ENCODE measurements at regions not wholly inside any gene's neighbourhood (a gene's known extent, or its start where the extent isn't known, plus 50 kb on each side); places are given as distances from the start of the nearest gene placed in this dataset.
"Not testable (repeated sequence)": the region's sequence is repeated elsewhere in the genome, so short reads cannot be mapped to it uniquely, and the experiment has no call there.

DNA sequence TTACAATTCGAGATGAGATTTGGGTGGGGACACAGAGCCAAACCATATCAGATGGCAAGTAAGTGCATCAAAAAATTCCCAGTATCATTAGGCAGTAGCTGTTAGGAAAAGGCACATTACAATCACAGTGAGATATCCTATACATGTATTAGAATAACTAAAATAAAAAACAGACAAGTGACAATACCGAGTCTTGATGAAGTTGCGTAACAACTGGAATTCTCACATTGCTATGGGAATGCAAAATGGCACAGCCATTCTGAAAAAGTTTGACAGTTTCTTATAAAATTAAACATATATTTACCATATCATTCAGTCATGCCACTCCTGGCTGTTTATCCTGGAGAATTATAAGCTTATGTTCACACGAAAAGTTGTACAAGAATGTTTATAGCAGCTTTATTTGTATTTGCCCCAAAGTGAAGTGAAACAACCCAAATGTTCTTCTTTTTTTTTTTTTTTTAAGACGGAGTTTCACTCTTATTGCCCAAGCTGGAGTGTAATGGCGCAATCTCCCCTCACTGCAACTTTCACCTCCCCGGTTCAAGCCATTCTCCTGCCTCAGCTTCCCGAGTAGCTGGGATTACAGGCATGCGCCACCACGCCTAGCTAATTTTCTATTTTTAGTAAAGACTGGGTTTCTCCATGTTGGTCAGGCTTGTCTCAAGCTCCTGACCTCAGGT lies 93.1 kb upstream of the TLE1 start:
- Mint-ChIP-seq H3K36me3 (no peaks in the 10 kb centered on the region), H3K27me3 (no peaks in the 10 kb centered on the region), H3K27ac (no peak overlapping the region), H3K9me3 (no peaks in the 10 kb centered on the region), H3K4me3 (no peak overlapping the region), H3K4me1 (ENCODE audit: low read depth in 2 of 2) (peaks cover 0 to 4% of the 10 kb centered on the region in 2 donors)
- DNase-seq (ENCODE audit: low spot score): no peak
- ATAC-seq: no peak

DNA sequence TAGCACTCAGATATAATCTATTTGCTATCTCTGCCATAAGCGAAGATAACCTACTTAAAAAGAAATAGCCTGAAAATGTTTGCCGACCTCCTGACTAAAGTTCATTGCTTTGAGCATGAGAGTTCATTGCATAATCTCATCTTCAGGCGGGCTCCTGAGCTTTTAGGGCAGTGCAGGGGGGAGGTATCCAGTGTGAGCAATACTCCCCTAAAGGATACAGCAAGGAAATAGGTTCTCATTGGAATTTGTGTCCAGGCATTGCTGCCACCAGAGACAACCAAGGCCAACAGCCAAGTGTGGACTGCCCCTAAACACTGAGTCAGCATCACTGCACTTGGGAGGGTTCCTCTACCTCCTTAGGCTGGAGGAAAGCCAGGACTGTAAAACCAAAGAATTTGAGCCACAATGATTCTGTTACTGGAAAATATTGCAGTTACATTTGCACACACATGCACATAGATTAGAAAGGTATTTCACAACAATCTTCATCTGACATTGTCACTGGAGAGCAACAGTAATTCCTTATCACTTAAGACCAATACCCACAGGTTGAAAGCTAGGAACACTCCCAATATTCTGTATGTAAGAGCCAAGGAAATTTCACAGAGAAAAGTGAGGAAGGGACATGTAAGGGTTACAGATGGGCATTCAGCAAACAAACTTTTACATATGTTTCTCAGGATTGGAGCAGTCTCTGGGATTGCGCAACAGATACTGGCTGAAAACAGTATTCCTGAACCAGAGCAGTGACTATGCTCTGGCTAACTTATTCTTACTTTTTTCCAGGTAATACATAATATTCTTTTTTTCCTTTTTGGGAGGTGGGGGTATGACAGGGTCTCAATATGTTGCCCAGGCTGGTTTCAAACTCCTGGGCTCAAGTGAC lies 98.6 kb upstream of the TLE1 start:
- Mint-ChIP-seq H3K4me3 (no peak overlapping the region), H3K9me3 (no peaks in the 10 kb centered on the region)

DNA sequence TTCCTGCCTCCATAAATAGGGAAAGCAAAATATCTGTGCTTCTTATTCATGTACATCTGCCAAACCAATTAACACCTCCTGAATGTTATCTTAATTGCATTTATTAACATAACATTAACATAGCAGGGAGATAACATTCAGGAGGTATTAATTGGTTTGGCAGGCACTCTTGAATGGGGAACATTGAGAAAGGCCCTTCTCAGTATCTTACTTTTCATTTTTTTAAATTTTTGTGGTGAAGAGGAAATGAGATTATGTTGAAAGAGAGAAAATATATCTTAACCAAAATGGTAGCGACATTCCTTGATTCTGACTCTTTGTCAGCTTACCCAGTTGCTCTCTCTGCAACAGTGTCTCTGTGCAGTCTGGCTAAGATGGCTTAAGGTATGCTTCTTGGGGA lies 100.4 kb upstream of the TLE1 start:
- Mint-ChIP-seq H3K4me3 (no peak overlapping the region), H3K36me3 (no peaks in the 10 kb centered on the region), H3K27me3 (no peaks in the 10 kb centered on the region), H3K27ac (no peak overlapping the region), H3K9me3 (no peaks in the 10 kb centered on the region), H3K4me1 (ENCODE audit: low read depth in 2 of 2) (no peaks in the 10 kb centered on the region)
- ATAC-seq: no peak
- DNase-seq (ENCODE audit: low spot score): no peak

More for the DNA sequence above, 98.6 kb upstream of the TLE1 start:
- no peak for ATAC-seq
- H3K36me3 Mint-ChIP-seq: no peaks in the 10 kb centered on the region
- H3K27me3 Mint-ChIP-seq: no peaks in the 10 kb centered on the region
- no peak for DNase-seq (ENCODE audit: low spot score)
- H3K4me1 Mint-ChIP-seq (ENCODE audit: low read depth in 2 of 2): no peaks in the 10 kb centered on the region
- no peak overlapping the region for H3K27ac Mint-ChIP-seq

DNA sequence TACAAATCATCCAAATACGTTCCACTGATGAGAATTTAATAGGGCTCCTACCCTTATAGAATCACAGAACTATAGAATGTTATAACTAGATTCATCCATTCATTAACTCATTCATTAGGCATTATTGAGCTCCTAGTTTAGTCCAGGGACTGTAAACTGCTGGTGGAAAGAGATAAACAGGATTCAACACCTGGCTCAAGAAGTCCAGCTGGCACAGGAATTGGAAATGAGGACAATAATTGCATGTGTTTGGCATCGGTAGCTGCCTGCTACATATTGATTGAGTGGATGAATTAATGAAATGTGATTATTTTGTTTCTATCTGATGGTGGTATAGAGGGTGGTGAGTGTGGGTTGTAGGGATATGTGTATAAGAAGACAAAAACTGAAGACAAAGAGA lies 100.8 kb upstream of the TLE1 start:
- H3K9me3 Mint-ChIP-seq: no peaks in the 10 kb centered on the region
- no peaks in the 10 kb centered on the region for H3K36me3 Mint-ChIP-seq
- H3K27me3 Mint-ChIP-seq: no peaks in the 10 kb centered on the region
- no peak overlapping the region for H3K27ac Mint-ChIP-seq
- no peak for ATAC-seq
- DNase-seq (ENCODE audit: low spot score): no peak
- H3K4me1 Mint-ChIP-seq (ENCODE audit: low read depth in 2 of 2): no peaks in the 10 kb centered on the region
- H3K4me3 Mint-ChIP-seq: no peak overlapping the region

DNA sequence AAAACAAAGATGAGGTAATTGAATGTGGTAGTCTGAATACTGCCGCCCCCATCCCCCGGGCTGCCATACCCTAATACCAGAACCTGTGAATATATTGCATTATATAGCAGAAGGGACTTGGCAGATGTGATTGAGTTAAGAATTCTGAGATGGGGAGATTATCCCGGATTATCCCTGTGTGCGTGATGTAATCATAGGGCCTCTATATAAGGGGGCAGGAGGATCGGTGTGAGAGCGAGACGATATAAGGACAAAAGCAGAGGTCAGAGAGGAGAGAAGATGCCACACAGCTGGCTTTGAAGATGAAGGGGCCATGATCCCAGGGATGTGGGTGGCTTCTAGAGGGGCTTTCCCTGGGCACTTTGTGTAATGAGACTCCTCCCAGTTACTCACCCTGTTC lies 101.7 kb upstream of the TLE1 start:
- H3K27me3 Mint-ChIP-seq: no peaks in the 10 kb centered on the region
- H3K27ac Mint-ChIP-seq: no peak overlapping the region
- H3K9me3 Mint-ChIP-seq: no peaks in the 10 kb centered on the region
- H3K36me3 Mint-ChIP-seq: no peaks in the 10 kb centered on the region
- DNase-seq (ENCODE audit: low spot score): no peak
- H3K4me1 Mint-ChIP-seq (ENCODE audit: low read depth in 2 of 2): no peaks in the 10 kb centered on the region
- no peak for ATAC-seq
- no peak overlapping the region for H3K4me3 Mint-ChIP-seq

DNA sequence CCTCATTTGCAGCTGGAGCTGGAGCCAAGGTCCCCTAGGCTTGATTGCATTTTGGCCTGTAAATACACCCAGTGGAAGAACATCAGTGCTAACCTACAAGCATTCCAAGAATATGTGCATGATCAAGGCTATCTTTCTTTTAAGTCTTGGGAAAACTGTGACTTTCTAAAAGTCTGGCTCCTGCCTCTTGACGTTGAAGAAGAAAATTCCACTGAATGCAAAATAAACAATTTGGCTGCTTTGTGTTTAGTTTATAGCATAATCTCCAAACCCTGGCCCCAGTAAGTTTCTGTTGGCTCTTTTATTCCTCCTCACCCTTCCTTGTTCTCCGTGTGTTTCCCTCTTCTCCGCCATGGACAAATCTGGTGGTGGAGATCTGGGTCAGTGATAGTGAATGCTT lies 109.3 kb upstream of the TLE1 start:
- DNase-seq (ENCODE audit: low spot score) (no peak), ATAC-seq (no peak)
- Mint-ChIP-seq H3K36me3 (no peaks in the 10 kb centered on the region), H3K27ac (no peak overlapping the region), H3K9me3 (no peaks in the 10 kb centered on the region), H3K4me3 (no peak overlapping the region), H3K4me1 (ENCODE audit: low read depth in 2 of 2) (no peaks in the 10 kb centered on the region), H3K27me3 (peaks cover 0 to 2% of the 10 kb centered on the region in 2 donors)

DNA sequence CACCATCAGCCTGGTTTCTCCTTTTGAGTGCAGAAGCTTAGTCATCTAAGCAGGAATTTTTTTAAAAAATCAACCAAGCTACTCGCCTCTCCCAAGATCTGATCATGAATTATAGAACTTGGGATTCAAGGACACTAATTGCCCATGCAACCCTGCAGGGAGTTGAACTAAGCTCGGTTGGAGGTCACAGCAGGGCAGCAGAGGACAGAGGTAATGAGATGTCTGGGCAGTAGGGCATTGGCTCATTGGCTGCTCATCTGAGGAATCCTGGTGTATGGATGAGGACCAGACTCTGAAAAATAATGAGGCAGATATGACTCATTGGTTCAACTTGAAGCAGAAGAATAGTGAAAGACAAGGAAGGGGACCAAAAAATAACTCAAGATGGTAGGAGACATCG lies 111.8 kb upstream of the TLE1 start:
- ATAC-seq: no peak
- no peak for DNase-seq (ENCODE audit: low spot score)
- peaks cover 0 to 2% of the 10 kb centered on the region in 2 donors for H3K27me3 Mint-ChIP-seq
- H3K36me3 Mint-ChIP-seq: no peaks in the 10 kb centered on the region
- no peak overlapping the region for H3K4me3 Mint-ChIP-seq
- no peaks in the 10 kb centered on the region for H3K4me1 Mint-ChIP-seq (ENCODE audit: low read depth in 2 of 2)
- H3K9me3 Mint-ChIP-seq: no peaks in the 10 kb centered on the region
- H3K27ac Mint-ChIP-seq: no peak overlapping the region

DNA sequence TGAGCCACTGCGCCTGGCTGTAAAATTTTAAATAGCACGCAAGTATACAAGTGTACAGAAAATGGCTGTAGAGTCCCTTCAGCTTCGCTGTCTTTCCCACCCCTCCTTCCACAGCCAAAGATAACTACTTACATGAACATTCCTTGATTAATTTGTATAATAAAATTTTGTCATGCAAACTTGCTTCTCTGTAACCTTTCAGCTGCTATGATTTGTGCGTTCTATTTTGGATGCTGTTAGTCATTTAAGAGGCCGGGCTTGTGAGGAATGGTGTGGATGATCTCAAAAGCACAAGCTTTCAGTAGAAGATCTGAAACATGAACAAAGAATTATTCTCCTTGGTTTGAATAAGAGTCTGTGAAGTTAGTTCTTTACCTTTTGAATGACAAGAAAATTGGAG lies 115.0 kb upstream of the TLE1 start:
- H3K4me3 Mint-ChIP-seq: no peak overlapping the region
- no peaks in the 10 kb centered on the region for H3K9me3 Mint-ChIP-seq
- H3K27ac Mint-ChIP-seq: no peak overlapping the region
- H3K4me1 Mint-ChIP-seq (ENCODE audit: low read depth in 2 of 2): no peaks in the 10 kb centered on the region
- H3K36me3 Mint-ChIP-seq: no peaks in the 10 kb centered on the region
- no peaks in the 10 kb centered on the region for H3K27me3 Mint-ChIP-seq
- DNase-seq (ENCODE audit: low spot score): no peak
- ATAC-seq: no peak

DNA sequence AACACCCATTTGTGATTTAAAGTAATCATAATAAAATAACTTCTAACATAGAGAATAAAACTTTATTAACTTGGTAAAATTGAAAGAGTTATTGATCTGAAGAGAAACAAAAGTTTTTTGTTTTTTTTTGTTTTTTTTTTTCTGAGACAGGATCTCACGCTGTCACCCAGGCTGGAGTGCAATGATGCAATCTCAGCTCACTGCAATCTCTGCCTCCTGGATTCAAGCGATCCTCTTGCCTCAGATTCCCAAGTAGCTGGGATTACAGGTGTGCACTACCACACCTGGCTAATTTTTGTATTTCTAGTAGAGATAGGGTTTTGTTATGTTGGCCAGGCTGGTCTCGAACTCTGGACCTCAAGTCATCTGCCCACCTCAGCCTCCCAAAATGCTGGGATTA lies 116.5 kb upstream of the SPATA31D4 start:
- H3K27me3 Mint-ChIP-seq; H3K4me3 Mint-ChIP-seq; H3K27ac Mint-ChIP-seq; H3K9me3 Mint-ChIP-seq; DNase-seq (ENCODE audit: low spot score); ATAC-seq; H3K36me3 Mint-ChIP-seq: not testable (repeated sequence)
- H3K4me1 Mint-ChIP-seq (ENCODE audit: low read depth in 2 of 2): peaks cover 24 to 25% of the 10 kb centered on the region in 2 donors

DNA sequence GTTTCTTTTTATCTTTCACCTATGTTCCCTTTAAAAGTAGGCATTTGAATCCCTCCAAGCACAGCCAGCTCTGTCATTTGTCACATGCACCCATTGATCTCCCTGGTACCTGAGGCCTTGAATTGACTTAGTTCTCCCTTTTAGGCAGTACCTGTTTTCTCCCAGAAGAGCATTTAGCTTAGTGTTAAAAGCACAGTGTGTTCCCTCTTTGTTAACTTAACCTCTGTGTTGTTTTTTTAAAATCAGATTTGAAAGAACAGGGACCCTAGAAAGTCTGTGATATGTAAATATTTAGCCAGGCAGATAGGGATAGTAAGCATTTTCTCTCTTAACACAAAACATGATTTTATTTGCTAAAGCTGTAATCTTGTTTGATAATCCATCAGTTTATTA lies 113.8 kb upstream of the SPATA31D4 start:
- peak overlapping the region; percentile 5 to 8 for H3K27ac Mint-ChIP-seq
- no peaks in the 10 kb centered on the region for H3K27me3 Mint-ChIP-seq
- H3K4me3 Mint-ChIP-seq: no peak overlapping the region
- no peaks in the 10 kb centered on the region for H3K36me3 Mint-ChIP-seq
- peaks cover 25 to 30% of the 10 kb centered on the region in 2 donors for H3K4me1 Mint-ChIP-seq (ENCODE audit: low read depth in 2 of 2)
- no peaks in the 10 kb centered on the region for H3K9me3 Mint-ChIP-seq
- DNase-seq (ENCODE audit: low spot score) (no peak), ATAC-seq (peak in 1 of 2 donors; percentile 36)

DNA sequence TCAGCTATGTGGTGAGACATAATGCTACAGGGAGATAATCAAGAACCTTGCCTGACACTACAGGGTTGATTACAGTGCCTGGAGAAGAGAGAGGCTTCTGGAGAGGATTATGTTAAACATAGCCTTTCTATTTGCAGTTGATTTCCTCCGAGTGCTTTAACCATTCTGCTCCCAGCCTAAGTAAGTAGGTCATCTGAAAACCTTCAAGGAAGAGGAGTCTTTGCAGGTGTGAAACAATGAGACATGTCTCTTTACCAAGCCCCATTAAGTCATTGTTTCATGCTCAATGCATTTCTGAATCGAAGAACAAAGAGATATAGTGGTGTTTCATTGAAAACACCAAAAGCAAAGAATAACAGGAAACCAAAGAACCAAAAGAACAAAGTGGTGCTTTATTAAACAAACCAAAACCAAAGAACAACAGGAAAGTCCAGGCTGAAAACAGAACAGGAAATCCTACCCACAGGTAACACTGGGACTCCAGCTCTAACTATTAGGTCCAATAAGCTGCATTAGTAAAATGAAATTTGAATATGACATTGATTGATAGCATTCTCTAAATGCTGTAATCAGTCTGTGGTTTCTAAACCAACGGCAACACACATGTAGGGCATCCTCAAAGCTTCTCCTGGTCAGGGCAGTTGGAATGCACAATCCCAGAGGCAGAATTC lies 113.3 kb upstream of the SPATA31D4 start:
- Mint-ChIP-seq H3K4me1 (ENCODE audit: low read depth in 2 of 2) (peaks cover 30 to 34% of the 10 kb centered on the region in 2 donors), H3K4me3 (peak overlapping the region; percentile 50)

DNA sequence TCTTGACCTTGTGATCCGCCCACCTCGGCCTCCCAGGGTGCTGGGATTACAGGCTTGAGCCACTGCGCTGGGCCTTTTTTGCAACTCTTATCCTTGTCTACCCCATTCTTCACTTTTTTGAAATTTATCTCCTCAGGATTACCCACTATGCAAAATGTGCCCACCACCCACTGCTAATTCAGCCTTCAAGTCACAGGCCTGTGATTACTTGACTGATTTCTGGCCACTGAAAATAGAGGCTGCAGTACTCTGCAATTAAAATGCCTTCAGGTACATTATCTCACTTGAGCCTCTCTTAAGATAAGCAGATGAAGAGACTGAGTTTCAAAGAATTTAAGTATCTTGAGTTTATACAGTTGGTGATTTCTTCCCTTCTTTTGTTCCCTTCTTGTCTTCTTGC lies 112.4 kb upstream of the SPATA31D4 start:
- ATAC-seq (no peak), DNase-seq (ENCODE audit: low spot score) (no peak)
- Mint-ChIP-seq H3K9me3 (no peaks in the 10 kb centered on the region), H3K36me3 (no peaks in the 10 kb centered on the region), H3K4me1 (ENCODE audit: low read depth in 2 of 2) (peaks cover 38 to 39% of the 10 kb centered on the region in 2 donors), H3K4me3 (no peak overlapping the region), H3K27ac (no peak overlapping the region), H3K27me3 (no peaks in the 10 kb centered on the region)

More for the DNA sequence above, 113.3 kb upstream of the SPATA31D4 start:
- Mint-ChIP-seq H3K36me3 (no peaks in the 10 kb centered on the region), H3K27ac (peak overlapping the region; percentile 5 to 8), H3K27me3 (no peaks in the 10 kb centered on the region), H3K9me3 (no peaks in the 10 kb centered on the region)
- ATAC-seq (peak in 1 of 2 donors; percentile 59), DNase-seq (ENCODE audit: low spot score) (no peak)

DNA sequence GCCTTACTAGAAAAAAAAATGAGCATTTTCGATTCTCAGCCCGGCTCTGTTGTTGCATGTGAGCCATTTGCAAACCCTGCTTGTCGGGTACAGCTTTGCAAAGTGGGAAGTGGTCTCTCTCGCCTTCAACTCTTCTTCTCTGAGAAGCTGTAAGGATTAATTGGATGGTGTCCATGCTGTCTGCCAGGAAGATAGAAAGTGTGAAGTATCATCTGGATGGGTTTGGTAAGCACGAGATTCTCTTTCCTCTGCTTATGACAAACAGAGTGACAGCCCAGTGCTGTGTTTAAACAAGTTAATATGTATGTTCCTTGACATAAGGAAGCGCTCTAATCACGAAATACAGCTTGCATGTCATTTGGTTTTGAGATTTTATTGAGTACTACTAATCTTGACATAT lies 109.1 kb upstream of the SPATA31D4 start:
- Mint-ChIP-seq H3K4me1 (ENCODE audit: low read depth in 2 of 2) (peaks cover 34 to 50% of the 10 kb centered on the region in 2 donors), H3K9me3 (no peaks in the 10 kb centered on the region), H3K27me3 (no peaks in the 10 kb centered on the region), H3K27ac (no peak overlapping the region), H3K4me3 (no peak overlapping the region), H3K36me3 (no peaks in the 10 kb centered on the region)
- no peak for ATAC-seq
- no peak for DNase-seq (ENCODE audit: low spot score)

Measured in natural killer cell treated with Interleukin-12 subunit alpha and Interleukin-12 subunit beta and Interleukin-15 and Interleukin-18, amount 100 ng/mL, for 72 hours (primary cell).